ENCODE measurements at regions not wholly inside any gene's neighbourhood (a gene's known extent, or its start where the extent isn't known, plus 50 kb on each side); places are given as distances from the start of the nearest gene placed in this dataset.

- DNase-seq (no peak), ATAC-seq (no peak)
- intact Hi-C loops (cut with DNase I; ENCODE audit: low total_unique reads) (no loop called here), in situ Hi-C loops (cut with MboI; ENCODE audit: low sequenced_read_pairs in 4 of 4) (no loop called here)
- Histone ChIP-seq H3K27me3 (no peaks in the 10 kb centered on the region), H3K36me3 (no peaks in the 10 kb centered on the region), H3K27ac (no peak overlapping the region), H3K4me1 (peaks cover 0 to 16% of the 10 kb centered on the region in 2 donors), H3K9me3 (no peaks in the 10 kb centered on the region), H3K4me3 (no peak overlapping the region)
- TF ChIP-seq CTCF (IDR thresholded peaks at IDR 0.05 in 4 of 5, conservative IDR thresholded peaks at IDR 0.05 in 1 of 5) (no peak), POLR2A (IDR thresholded peaks at IDR 0.05) (no peak)
Observed at GRCh38 chr10:36493516-36493880, 631.9 kb upstream of the ANKRD30A start.

GRCh38 chr10:36492590-36493515 lies 632.5 kb upstream of the ANKRD30A start:
- TF ChIP-seq POLR2A (IDR thresholded peaks at IDR 0.05): no peak
- no peak for TF ChIP-seq CTCF (IDR thresholded peaks at IDR 0.05 in 4 of 5, conservative IDR thresholded peaks at IDR 0.05 in 1 of 5)
- no peak overlapping the region for H3K27ac ChIP-seq
- no peaks in the 10 kb centered on the region for H3K36me3 ChIP-seq
- H3K4me3 ChIP-seq: no peak overlapping the region
- no peaks in the 10 kb centered on the region for H3K27me3 ChIP-seq
- DNase-seq (no peak), ATAC-seq (no peak)
- in situ Hi-C loops (cut with MboI; ENCODE audit: low sequenced_read_pairs in 4 of 4): no loop called here
- no peaks in the 10 kb centered on the region for H3K9me3 ChIP-seq
- intact Hi-C loops (cut with DNase I; ENCODE audit: low total_unique reads): no loop called here
- H3K4me1 ChIP-seq: peaks cover 0 to 16% of the 10 kb centered on the region in 2 donors

- Histone ChIP-seq H3K4me3 (no peak overlapping the region), H3K27ac (no peak overlapping the region), H3K4me1 (peaks cover 0 to 16% of the 10 kb centered on the region in 2 donors), H3K27me3 (no peaks in the 10 kb centered on the region), H3K9me3 (no peaks in the 10 kb centered on the region), H3K36me3 (no peaks in the 10 kb centered on the region)
- intact Hi-C loops (cut with DNase I; ENCODE audit: low total_unique reads) (no loop called here), in situ Hi-C loops (cut with MboI; ENCODE audit: low sequenced_read_pairs in 4 of 4) (no loop called here)
- DNase-seq: no peak
- TF ChIP-seq POLR2A (IDR thresholded peaks at IDR 0.05) (no peak), CTCF (IDR thresholded peaks at IDR 0.05 in 4 of 5, conservative IDR thresholded peaks at IDR 0.05 in 1 of 5) (no peak)
- ATAC-seq: no peak
Observed at GRCh38 chr10:36491926-36492325, 633.5 kb upstream of the ANKRD30A start.

- DNase-seq (no peak), ATAC-seq (peak in 1 of 2 donors; percentile 39)
- Histone ChIP-seq H3K4me1 (peaks cover 0 to 16% of the 10 kb centered on the region in 2 donors), H3K27ac (peak overlapping the region in 2 of 4 donors; percentile 34 to 47), H3K9me3 (no peaks in the 10 kb centered on the region), H3K36me3 (no peaks in the 10 kb centered on the region), H3K4me3 (no peak overlapping the region), H3K27me3 (no peaks in the 10 kb centered on the region)
- in situ Hi-C loops (cut with MboI; ENCODE audit: low sequenced_read_pairs in 4 of 4) (no loop called here), intact Hi-C loops (cut with DNase I; ENCODE audit: low total_unique reads) (no loop called here)
- no peak for TF ChIP-seq POLR2A (IDR thresholded peaks at IDR 0.05)
- no peak for TF ChIP-seq CTCF (IDR thresholded peaks at IDR 0.05 in 4 of 5, conservative IDR thresholded peaks at IDR 0.05 in 1 of 5)
Observed at GRCh38 chr10:36489611-36490228, 635.7 kb upstream of the ANKRD30A start.

Measured in gastrocnemius medialis (tissue), 4 donors.